ENCODE measurements at regions not wholly inside any gene's neighbourhood (a gene's known extent, or its start where the extent isn't known, plus 50 kb on each side); places are given as distances from the start of the nearest gene placed in this dataset.

- no peak for TF ChIP-seq PBX3 (IDR thresholded peaks at IDR 0.05; ENCODE audit: insufficient replicate concordance, low read depth, low read length)
- TF ChIP-seq ASH2L (IDR thresholded peaks at IDR 0.05; ENCODE audit: borderline replicate concordance, low read depth): no peak
- no peak for TF ChIP-seq EED (IDR thresholded peaks at IDR 0.05; ENCODE audit: low read depth)
- no peak for TF ChIP-seq CHD2 (IDR thresholded peaks at IDR 0.05; ENCODE audit: borderline replicate concordance, low read depth, low read length)
- no peak for TF ChIP-seq CEBPZ (IDR thresholded peaks at IDR 0.05; ENCODE audit: low read depth, low read length)
- TF ChIP-seq SIX5 (IDR thresholded peaks at IDR 0.05; ENCODE audit: low read depth, low read length, severe bottlenecking): no peak
- no peak for TF ChIP-seq JUND (IDR thresholded peaks at IDR 0.05; ENCODE audit: low read depth, low read length)
- no peak for TF ChIP-seq SMAD1 (IDR thresholded peaks at IDR 0.05; ENCODE audit: low read depth, partially characterized antibody)
- no peak for TF ChIP-seq RUNX3 (IDR thresholded peaks at IDR 0.05; ENCODE audit: low read length)
- TF ChIP-seq BRCA1 (IDR thresholded peaks at IDR 0.05; ENCODE audit: low read depth, low read length): no peak
These were observed 60.5 kb upstream of the GALNT5 start (continued) for GRCh38 chr2:157196956-157197355.
